ENCODE measurements at regions not wholly inside any gene's neighbourhood (a gene's known extent, or its start where the extent isn't known, plus 50 kb on each side); places are given as distances from the start of the nearest gene placed in this dataset.

- Histone ChIP-seq H3K27ac (no peak overlapping the region), H3K36me3 (no peaks in the 10 kb centered on the region), H3K4me3 (no peak overlapping the region), H3K9me3 (no peaks in the 10 kb centered on the region), H3K4me1 (ENCODE audit: control insufficient read depth in 1 of 2, low read depth in 2 of 2) (no peaks in the 10 kb centered on the region), H3K27me3 (replicated peaks; ENCODE audit: insufficient read depth) (no peaks in the 10 kb centered on the region)
- no peak for TF ChIP-seq CTCF (IDR thresholded peaks at IDR 0.05)
- ATAC-seq (ENCODE audit: insufficient number of reproducible peaks, low FRiP score, low read depth) = no peak
- DNase-seq (ENCODE audit: low spot score) = no peak
Observed at GRCh38 chr4:138656990-138657389, 358.6 kb upstream of the NOCT start.

GRCh38 chr4:138655985-138656384 lies 359.6 kb upstream of the NOCT start:
- TF ChIP-seq CTCF (IDR thresholded peaks at IDR 0.05) = no peak
- Histone ChIP-seq H3K9me3 (no peaks in the 10 kb centered on the region), H3K4me1 (ENCODE audit: control insufficient read depth in 1 of 2, low read depth in 2 of 2) (no peaks in the 10 kb centered on the region), H3K27ac (no peak overlapping the region), H3K4me3 (no peak overlapping the region), H3K27me3 (replicated peaks; ENCODE audit: insufficient read depth) (no peaks in the 10 kb centered on the region), H3K36me3 (no peaks in the 10 kb centered on the region)
- ATAC-seq (ENCODE audit: insufficient number of reproducible peaks, low FRiP score, low read depth) = no peak
- no peak for DNase-seq (ENCODE audit: low spot score)

- H3K4me1 ChIP-seq (ENCODE audit: control insufficient read depth in 1 of 2, low read depth in 2 of 2) = no peaks in the 10 kb centered on the region
- H3K27me3 ChIP-seq (replicated peaks; ENCODE audit: insufficient read depth) = no peaks in the 10 kb centered on the region
- no peaks in the 10 kb centered on the region for H3K36me3 ChIP-seq
- H3K4me3 ChIP-seq = no peak overlapping the region
- ATAC-seq (ENCODE audit: insufficient number of reproducible peaks, low FRiP score, low read depth) = no peak
- H3K27ac ChIP-seq = no peak overlapping the region
- TF ChIP-seq CTCF (IDR thresholded peaks at IDR 0.05) = no peak
- H3K9me3 ChIP-seq = no peaks in the 10 kb centered on the region
- DNase-seq (ENCODE audit: low spot score) = no peak
Observed at GRCh38 chr4:138655286-138655685, 360.3 kb upstream of the NOCT start.

- ATAC-seq (ENCODE audit: insufficient number of reproducible peaks, low FRiP score, low read depth) (no peak), DNase-seq (ENCODE audit: low spot score) (no peak)
- no peaks in the 10 kb centered on the region for H3K9me3 ChIP-seq
- no peak for TF ChIP-seq CTCF (IDR thresholded peaks at IDR 0.05)
- no peaks in the 10 kb centered on the region for H3K36me3 ChIP-seq
- H3K4me1 ChIP-seq (ENCODE audit: control insufficient read depth in 1 of 2, low read depth in 2 of 2) = no peaks in the 10 kb centered on the region
- H3K27ac ChIP-seq = no peak overlapping the region
- H3K27me3 ChIP-seq (replicated peaks; ENCODE audit: insufficient read depth) = no peaks in the 10 kb centered on the region
- H3K4me3 ChIP-seq = no peak overlapping the region
Observed at GRCh38 chr4:138650929-138651448, 364.6 kb upstream of the NOCT start.

GRCh38 chr4:138650495-138650894 lies 365.1 kb upstream of the NOCT start:
- H3K4me3 ChIP-seq = no peak overlapping the region
- TF ChIP-seq CTCF (IDR thresholded peaks at IDR 0.05) = no peak
- H3K4me1 ChIP-seq (ENCODE audit: control insufficient read depth in 1 of 2, low read depth in 2 of 2) = no peaks in the 10 kb centered on the region
- no peak for DNase-seq (ENCODE audit: low spot score)
- no peaks in the 10 kb centered on the region for H3K9me3 ChIP-seq
- H3K27ac ChIP-seq = no peak overlapping the region
- no peaks in the 10 kb centered on the region for H3K27me3 ChIP-seq (replicated peaks; ENCODE audit: insufficient read depth)
- no peak for ATAC-seq (ENCODE audit: insufficient number of reproducible peaks, low FRiP score, low read depth)
- H3K36me3 ChIP-seq = no peaks in the 10 kb centered on the region
